ENCODE measurements at regions not wholly inside any gene's neighbourhood (a gene's known extent, or its start where the extent isn't known, plus 50 kb on each side); places are given as distances from the start of the nearest gene placed in this dataset.

- TF ChIP-seq CTCF (IDR thresholded peaks at IDR 0.05) (no peak), EZH2 (IDR thresholded peaks at IDR 0.05; ENCODE audit: borderline replicate concordance, insufficient read depth, low read depth, low read length, poor library complexity, severe bottlenecking) (no peak)
These were observed 207.5 kb upstream of the OPRM1 start for GRCh38 chr6:153831350-153832078.
